Kidney epithelial cell (primary cell): ENCODE measurements at regions not wholly inside any gene's neighbourhood (a gene's known extent, or its start where the extent isn't known, plus 50 kb on each side); places are given as distances from the start of the nearest gene placed in this dataset.
A peak's percentile ranks its signal among the peaks of the same experiment; 100 is the strongest.
"Not testable (repeated sequence)": the region's sequence is repeated elsewhere in the genome, so short reads cannot be mapped to it uniquely, and the experiment has no call there.

ENCODE experiments used
- DNase-seq: peaks from one replicate; pipeline ENCODE4 v3.0.0-alpha.2; 2010; ENCODE audit warnings: low read depth
- H3K27me3 ChIP-seq: 2 replicates; pipeline ENCODE4 v1.6.0; 2011; ENCODE audit warnings: low read length; ENCODE audit not compliant: control insufficient read depth, insufficient read depth
- H3K36me3 ChIP-seq: 2 replicates; pipeline ENCODE4 v1.5.1; 2011; ENCODE audit warnings: low read length; ENCODE audit not compliant: control insufficient read depth, insufficient read depth
- H3K4me3 ChIP-seq: 2 replicates; pipeline ENCODE4 v1.5.1; 2011; ENCODE audit warnings: low read depth, mild to moderate bottlenecking, control low read depth, low read length
- TF ChIP-seq, protein P1 (sequence below): IDR thresholded peaks from 2 replicates; pipeline ENCODE4 v1.5.1; 2011; ENCODE audit warnings: mild to moderate bottlenecking, moderate library complexity, low read length, control low read depth, inconsistent platforms; ENCODE audit not compliant: insufficient read depth, poor library complexity, severe bottlenecking

DNA sequence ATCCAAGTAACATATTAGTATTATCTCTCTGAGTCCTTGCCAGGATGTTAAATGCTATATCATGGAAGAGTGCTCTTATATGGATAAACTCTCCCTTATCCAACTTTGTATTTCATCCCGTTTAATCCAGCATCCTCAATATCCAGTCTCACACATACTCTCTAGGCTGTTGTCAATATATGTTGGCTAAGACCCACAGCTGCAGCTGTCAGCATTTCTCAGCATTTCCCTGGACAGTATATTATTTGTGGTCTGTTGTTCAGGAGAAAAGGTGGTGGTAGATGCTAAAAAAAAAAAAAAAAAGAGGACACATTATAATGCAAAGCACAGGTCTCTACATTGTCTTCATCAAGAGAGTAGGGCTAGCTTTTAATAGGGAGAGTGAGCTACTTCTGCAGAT, 1368.0 kb upstream of the ZEB2 start:
- TF ChIP-seq, protein P1, sequence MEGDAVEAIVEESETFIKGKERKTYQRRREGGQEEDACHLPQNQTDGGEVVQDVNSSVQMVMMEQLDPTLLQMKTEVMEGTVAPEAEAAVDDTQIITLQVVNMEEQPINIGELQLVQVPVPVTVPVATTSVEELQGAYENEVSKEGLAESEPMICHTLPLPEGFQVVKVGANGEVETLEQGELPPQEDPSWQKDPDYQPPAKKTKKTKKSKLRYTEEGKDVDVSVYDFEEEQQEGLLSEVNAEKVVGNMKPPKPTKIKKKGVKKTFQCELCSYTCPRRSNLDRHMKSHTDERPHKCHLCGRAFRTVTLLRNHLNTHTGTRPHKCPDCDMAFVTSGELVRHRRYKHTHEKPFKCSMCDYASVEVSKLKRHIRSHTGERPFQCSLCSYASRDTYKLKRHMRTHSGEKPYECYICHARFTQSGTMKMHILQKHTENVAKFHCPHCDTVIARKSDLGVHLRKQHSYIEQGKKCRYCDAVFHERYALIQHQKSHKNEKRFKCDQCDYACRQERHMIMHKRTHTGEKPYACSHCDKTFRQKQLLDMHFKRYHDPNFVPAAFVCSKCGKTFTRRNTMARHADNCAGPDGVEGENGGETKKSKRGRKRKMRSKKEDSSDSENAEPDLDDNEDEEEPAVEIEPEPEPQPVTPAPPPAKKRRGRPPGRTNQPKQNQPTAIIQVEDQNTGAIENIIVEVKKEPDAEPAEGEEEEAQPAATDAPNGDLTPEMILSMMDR, result no peak
- H3K36me3 ChIP-seq, result no peaks in the 10 kb centered on the region
- H3K4me3 ChIP-seq, result no peak overlapping the region
- DNase-seq, result no peak
- no peaks in the 10 kb centered on the region for H3K27me3 ChIP-seq

DNA sequence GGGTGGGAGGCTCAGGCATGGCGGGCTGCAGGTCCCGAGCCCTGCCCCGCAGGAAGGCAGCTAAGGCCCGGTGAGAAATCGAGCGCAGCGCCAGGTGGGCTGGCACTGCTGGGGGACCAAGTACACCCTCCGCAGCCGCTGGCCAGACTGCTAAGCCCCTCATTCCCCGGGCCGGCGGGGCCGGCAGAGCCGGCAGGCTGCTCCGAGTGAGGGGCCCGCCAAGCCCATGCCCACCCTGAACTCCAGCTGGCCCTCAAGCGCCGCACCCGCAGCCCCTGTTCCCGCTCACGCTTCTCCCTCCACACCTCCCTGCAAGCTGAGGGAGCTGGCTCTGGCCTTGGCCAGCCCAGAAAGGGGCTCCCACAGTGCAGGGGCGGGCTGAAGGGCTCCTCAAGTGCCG, 1361.1 kb upstream of the ZEB2 start:
- H3K4me3 ChIP-seq, H3K27me3 ChIP-seq, H3K36me3 ChIP-seq, DNase-seq: not testable (repeated sequence)

DNA sequence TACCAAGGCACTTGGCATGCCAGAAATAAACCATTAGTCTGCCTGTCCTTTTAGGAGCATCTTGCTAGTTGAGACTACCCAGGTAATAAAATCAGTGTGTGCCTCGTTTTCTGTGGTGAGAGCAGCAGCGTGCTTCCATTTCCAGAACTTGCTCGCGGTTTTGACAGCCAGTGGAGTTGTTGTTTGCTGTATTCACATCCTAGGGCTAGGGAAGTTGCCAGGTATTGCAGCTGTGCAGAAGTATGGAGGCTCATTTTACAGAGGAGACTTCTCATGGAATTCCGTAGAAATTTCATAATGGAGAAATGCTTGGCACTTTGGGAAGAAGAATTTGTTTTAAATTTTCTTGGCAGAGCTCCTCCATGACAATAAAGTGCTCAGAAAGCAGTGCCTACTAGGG, 1355.1 kb upstream of the ZEB2 start:
- TF ChIP-seq, protein P1, result no peak

DNA sequence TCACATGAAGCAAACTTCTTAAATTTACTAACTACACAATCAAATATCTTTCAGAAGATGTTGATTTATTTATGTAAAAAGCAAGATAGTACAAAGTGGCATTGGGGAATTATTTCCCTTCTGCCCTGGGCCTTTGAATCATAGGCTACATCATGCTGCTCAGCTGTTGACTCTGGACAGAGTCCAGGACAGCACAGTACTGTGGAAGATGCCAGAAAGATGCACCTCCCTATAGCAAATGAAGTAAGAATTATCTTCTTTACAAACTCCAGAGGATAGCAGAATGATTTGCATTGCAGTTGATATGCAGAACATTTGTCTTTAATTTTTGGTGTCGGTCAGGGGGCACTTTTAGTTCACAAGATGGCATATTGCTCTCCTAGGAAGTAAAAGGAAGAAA, 1354.5 kb upstream of the ZEB2 start:
- H3K36me3 ChIP-seq, result no peaks in the 10 kb centered on the region
- no peak overlapping the region for H3K4me3 ChIP-seq
- H3K27me3 ChIP-seq, result no peaks in the 10 kb centered on the region
- TF ChIP-seq, protein P1, result no peak
- peak; percentile 1 for DNase-seq

More for the DNA sequence above, 1355.1 kb upstream of the ZEB2 start:
- no peaks in the 10 kb centered on the region for H3K36me3 ChIP-seq
- H3K4me3 ChIP-seq, result no peak overlapping the region
- H3K27me3 ChIP-seq, result no peaks in the 10 kb centered on the region
- DNase-seq, result no peak

DNA sequence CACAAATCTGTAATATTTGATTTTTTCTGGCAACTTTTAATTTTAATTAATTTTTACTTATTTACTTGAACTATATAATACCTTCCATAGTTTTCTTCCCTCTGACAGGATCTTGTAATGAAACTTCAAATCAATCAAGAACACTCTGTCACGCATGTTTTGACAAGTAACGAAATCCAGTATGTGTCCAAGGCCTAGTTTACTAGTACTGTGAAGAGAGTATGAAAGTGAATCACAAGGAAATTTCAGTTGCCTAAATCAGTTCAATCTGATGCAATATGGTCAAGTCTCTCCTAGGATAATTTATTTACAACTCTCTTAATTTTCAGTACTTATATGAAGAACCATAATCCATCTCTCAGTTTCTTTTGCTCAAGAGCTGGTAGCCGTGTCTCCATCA, 1344.6 kb upstream of the ZEB2 start:
- no peak for DNase-seq
- H3K27me3 ChIP-seq, result no peaks in the 10 kb centered on the region
- H3K36me3 ChIP-seq, result no peaks in the 10 kb centered on the region
- TF ChIP-seq, protein P1, result no peak
- no peak overlapping the region for H3K4me3 ChIP-seq

DNA sequence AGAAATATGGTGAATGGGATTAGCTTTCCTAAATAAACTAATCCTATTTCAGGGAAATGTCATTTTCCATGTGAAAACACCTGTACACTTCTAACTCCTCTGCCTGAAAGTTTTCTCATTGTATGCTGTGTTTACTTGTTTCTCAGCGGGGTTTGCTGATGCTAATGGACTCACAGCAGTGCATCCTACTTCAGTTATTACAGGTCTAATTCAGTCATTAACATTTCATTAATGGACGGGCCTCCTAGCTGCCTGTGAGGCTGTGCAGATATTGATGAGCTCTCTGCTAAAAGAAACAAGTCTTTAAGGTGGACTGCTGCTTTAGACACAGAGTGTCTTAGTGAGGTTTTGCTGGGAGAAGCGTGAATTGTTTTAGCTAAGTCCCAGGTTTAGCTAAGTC, 1342.0 kb upstream of the ZEB2 start:
- no peak for DNase-seq
- Histone ChIP-seq H3K4me3 (no peak overlapping the region), H3K27me3 (no peaks in the 10 kb centered on the region), H3K36me3 (no peaks in the 10 kb centered on the region)
- TF ChIP-seq, protein P1, result no peak
